Right renal cortex interstitium (tissue), 3 donors: ENCODE measurements at regions not wholly inside any gene's neighbourhood (a gene's known extent, or its start where the extent isn't known, plus 50 kb on each side); places are given as distances from the start of the nearest gene placed in this dataset.

Experiments used
- DNase-seq, 3 donors: peaks; one replicate each; pipeline ENCODE4 v3.0.0-alpha.2; 2013; ENCODE audit warnings: low read depth in 3 of 3, low spot score in 2 of 3

GRCh38 chr9:86464242-86464641 is 110.0 kb upstream of the TUT7 start:
- no peak for DNase-seq

- DNase-seq = no peak
These were observed 106.2 kb upstream of the TUT7 start for GRCh38 chr9:86460216-86461002.

GRCh38 chr9:86459599-86460155 is 105.5 kb upstream of the TUT7 start:
- DNase-seq = no peak

DNA sequence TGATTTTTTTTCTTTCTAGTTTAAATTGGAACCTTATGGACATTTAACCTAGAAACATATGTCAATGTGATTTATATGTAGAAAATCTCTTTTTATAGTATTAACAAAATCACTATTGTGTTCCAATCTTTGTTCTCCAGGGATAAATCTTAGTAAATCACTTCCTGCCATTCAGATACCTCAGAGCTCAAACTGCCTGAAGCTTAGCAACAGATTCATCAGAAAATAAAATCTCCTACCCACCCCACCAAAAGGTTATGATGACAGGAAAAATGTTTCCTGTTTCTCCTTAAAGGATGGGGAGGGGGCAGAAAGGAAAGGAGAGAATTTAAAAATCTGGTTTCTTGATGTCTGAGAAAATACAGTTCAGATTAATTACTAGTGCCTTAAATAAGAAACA is 105.0 kb upstream of the TUT7 start:
- no peak for DNase-seq

- no peak for DNase-seq
These were observed 104.1 kb upstream of the TUT7 start for GRCh38 chr9:86458191-86458855.

DNA sequence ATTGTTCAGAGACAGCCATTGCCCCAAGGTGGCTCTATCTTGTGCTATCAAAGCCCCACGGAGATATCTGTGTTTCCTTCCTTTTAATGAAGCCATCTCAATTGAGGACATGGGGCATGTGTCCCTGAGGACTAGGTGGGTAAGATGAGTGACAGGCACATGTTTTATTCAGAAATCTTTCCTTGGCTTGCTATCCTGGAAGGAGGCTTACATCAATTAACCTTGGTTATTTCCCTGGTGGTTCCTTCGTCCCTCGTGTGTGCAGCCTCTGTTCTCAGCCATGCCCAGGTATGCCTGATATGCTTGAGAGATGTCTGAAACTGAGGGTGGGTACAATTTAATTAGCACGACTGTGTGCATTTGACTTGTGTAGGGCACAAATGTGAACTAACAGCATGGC is 102.2 kb upstream of the TUT7 start:
- no peak for DNase-seq

GRCh38 chr9:86454701-86455615 is 100.7 kb upstream of the TUT7 start:
- DNase-seq = no peak

- DNase-seq = no peak
These were observed 98.1 kb upstream of the TUT7 start for GRCh38 chr9:86452201-86452828.

GRCh38 chr9:86449246-86449645 is 95.0 kb upstream of the TUT7 start:
- DNase-seq = no peak

GRCh38 chr9:86445671-86446070 is 91.5 kb upstream of the TUT7 start:
- no peak for DNase-seq

- DNase-seq = no peak
These were observed 89.8 kb upstream of the TUT7 start for GRCh38 chr9:86443992-86444391.

GRCh38 chr9:86434039-86434726 is 80.0 kb upstream of the TUT7 start:
- DNase-seq = peak; percentile 43 to 57 (median 47)

GRCh38 chr9:86424251-86424891 is 70.2 kb upstream of the TUT7 start:
- DNase-seq = no peak

GRCh38 chr9:86413971-86414880 is 60.0 kb upstream of the TUT7 start:
- peak in 2 of 3 donors; percentile 32 to 48 for DNase-seq

- no peak for DNase-seq
These were observed 56.1 kb upstream of the TUT7 start for GRCh38 chr9:86410281-86410680.

DNA sequence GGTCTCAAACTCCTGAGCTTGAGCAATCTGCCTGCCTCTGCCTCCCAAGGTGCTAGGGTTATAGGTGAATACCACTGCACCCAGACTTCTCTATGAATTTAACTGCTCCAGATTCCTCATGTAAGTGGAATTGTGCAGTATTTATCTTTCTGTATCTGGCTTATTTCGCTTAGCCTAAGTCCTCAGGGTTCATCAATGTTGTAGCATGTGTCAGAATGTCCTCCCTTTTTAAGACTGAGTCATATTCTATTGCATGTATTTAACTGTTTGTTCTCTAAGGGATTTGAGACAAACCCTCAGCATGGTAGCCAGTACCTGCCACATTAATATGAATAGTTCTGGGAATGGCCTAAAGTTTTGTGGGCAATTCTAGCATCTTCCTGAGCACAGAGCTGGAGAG is 53.9 kb upstream of the TUT7 start:
- no peak for DNase-seq

- no peak for DNase-seq
These were observed 52.8 kb upstream of the TUT7 start for GRCh38 chr9:86407022-86407421.

DNA sequence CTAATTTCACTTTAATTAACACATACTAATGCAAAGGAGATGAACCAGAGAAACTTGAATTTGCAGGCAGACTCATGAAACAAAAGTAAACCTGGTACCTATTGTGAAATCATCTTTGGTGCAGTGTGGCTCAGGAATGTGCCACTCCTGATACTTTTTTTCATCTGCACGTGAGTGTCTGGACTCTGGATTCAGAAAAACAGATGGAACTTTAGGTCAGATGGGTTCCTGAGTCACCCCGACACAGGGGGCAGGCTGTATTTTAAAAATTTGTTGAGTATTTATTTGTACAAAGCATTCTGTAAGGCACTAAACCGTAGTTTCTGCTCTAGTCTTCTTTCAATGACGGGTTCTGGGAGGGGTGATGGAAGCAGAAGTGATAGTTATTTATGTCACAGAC is 52.2 kb upstream of the TUT7 start:
- no peak for DNase-seq
